IMR-90 (cell line): ENCODE measurements at regions not wholly inside any gene's neighbourhood (a gene's known extent, or its start where the extent isn't known, plus 50 kb on each side); places are given as distances from the start of the nearest gene placed in this dataset.

Experiments
- CHD1 ChIP-seq: IDR thresholded peaks from 2 replicates; pipeline ENCODE4 v1.6.1; 2012; ENCODE audit warnings: low read depth, low read length, improper control_type of control experiment
- CTCF ChIP-seq: conservative IDR thresholded peaks from 2 replicates; pipeline ENCODE4 v1.5.1; 2012; ENCODE audit warnings: mild to moderate bottlenecking, low read depth, low read length, improper control_type of control experiment
- FOS ChIP-seq: fragments of 150-350 bp; IDR thresholded peaks from 2 replicates; pipeline ENCODE4 v1.6.1; 2016; ENCODE audit warnings: low read depth, low read length
- MXI1 ChIP-seq: IDR thresholded peaks from 2 replicates; pipeline ENCODE4 v1.6.1; 2012; ENCODE audit warnings: low read depth, mild to moderate bottlenecking, low read length, moderate library complexity, borderline replicate concordance
- POLR2A ChIP-seq: IDR thresholded peaks from 2 replicates; pipeline ENCODE4 v1.6.1; 2012; ENCODE audit warnings: mild to moderate bottlenecking, low read depth, low read length
- RAD21 ChIP-seq: IDR thresholded peaks from 2 replicates; pipeline ENCODE4 v1.6.1; 2012; ENCODE audit warnings: low read length, improper control_type of control experiment
- RCOR1 ChIP-seq: IDR thresholded peaks from 2 replicates; pipeline ENCODE4 v1.6.1; 2012; ENCODE audit warnings: mild to moderate bottlenecking, low read length, improper control_type of control experiment; ENCODE audit not compliant: insufficient replicate concordance
- RFX5 ChIP-seq: IDR thresholded peaks from 2 replicates; pipeline ENCODE4 v1.8.0; 2012; ENCODE audit warnings: low read depth, mild to moderate bottlenecking, low read length, moderate library complexity
- SMC3 ChIP-seq: fragments of 150-350 bp; IDR thresholded peaks from 2 replicates; pipeline ENCODE4 v1.6.1; 2016; ENCODE audit warnings: low read depth, mild to moderate bottlenecking, antibody characterized with exemption, low read length, moderate library complexity
- USF2 ChIP-seq: fragments of 150-350 bp; IDR thresholded peaks from 2 replicates; pipeline ENCODE4 v1.6.1; 2017; ENCODE audit warnings: mild to moderate bottlenecking, antibody characterized with exemption, low read length, low read depth

GRCh38 chr3:18239674-18240073 is 185.5 kb downstream of the SATB1 start:
- TF ChIP-seq FOS (no peak), USF2 (no peak), CTCF (no peak), RAD21 (no peak), CHD1 (no peak), SMC3 (no peak), POLR2A (no peak), RFX5 (no peak), MXI1 (no peak), RCOR1 (no peak)
